Esophagus squamous epithelium (tissue), 4 donors: ENCODE measurements at regions not wholly inside any gene's neighbourhood (a gene's known extent, or its start where the extent isn't known, plus 50 kb on each side); places are given as distances from the start of the nearest gene placed in this dataset.

ENCODE experiments used
- CTCF ChIP-seq, 6 experiments: fragments of 450-650 bp in 4 of 6; fragments of 200-600 bp in 2 of 6; sonication (generic) in 2 of 6; IDR thresholded peaks; one replicate each; pipeline ENCODE4 v1.5.1; 2016 to 2019; ENCODE audit warnings: antibody characterized with exemption in 6 of 6, mild to moderate bottlenecking in 4 of 6, moderate library complexity in 4 of 6
- POLR2A ChIP-seq, 4 donors: fragments of 450-650 bp; IDR thresholded peaks; one replicate each; pipeline ENCODE4 v1.6.1; 2017; ENCODE audit warnings: antibody characterized with exemption in 4 of 4, mild to moderate bottlenecking in 4 of 4, moderate library complexity in 3 of 4

GRCh38 chr12:88958946-88959345, 378.7 kb upstream of the KITLG start:
- TF ChIP-seq POLR2A (IDR thresholded peaks at IDR 0.05) (no peak), CTCF (IDR thresholded peaks at IDR 0.05) (no peak)
